Transverse colon (tissue), 4 donors: ENCODE measurements at regions not wholly inside any gene's neighbourhood (a gene's known extent, or its start where the extent isn't known, plus 50 kb on each side); places are given as distances from the start of the nearest gene placed in this dataset.

Source experiments
- CTCF ChIP-seq, 5 experiments: fragments of 200-600 bp in 3 of 5; fragments of 450-650 bp in 2 of 5; sonication (generic) in 3 of 5; IDR thresholded peaks; 1 replicate in 2 of 5; 2 replicates in 3 of 5; pipeline ENCODE4 v1.5.1; 2016 to 2017; ENCODE audit warnings: antibody characterized with exemption in 5 of 5, inconsistent platforms in 3 of 5, mild to moderate bottlenecking in 2 of 5, moderate library complexity in 1 of 5
- EP300 ChIP-seq: sonication (generic); formaldehyde crosslinking; IDR thresholded peaks from one replicate; pipeline ENCODE4 v1.6.1; 2017; ENCODE audit warnings: antibody characterized with exemption, low read depth
- POLR2A ChIP-seq: fragments of 450-650 bp; IDR thresholded peaks from one replicate; pipeline ENCODE4 v1.6.1; 2016; ENCODE audit warnings: antibody characterized with exemption, mild to moderate bottlenecking, moderate library complexity
- POLR2AphosphoS5 ChIP-seq, 3 donors: sonication (generic); formaldehyde crosslinking; IDR thresholded peaks; one replicate each; pipeline ENCODE4 v1.6.1; 2016; ENCODE audit warnings: antibody characterized with exemption in 3 of 3

GRCh38 chr11:111128076-111128870 lies 117.3 kb upstream of the POU2AF2 start:
- no peak for TF ChIP-seq CTCF (IDR thresholded peaks at IDR 0.05)
- TF ChIP-seq POLR2A: no peak
- TF ChIP-seq EP300: no peak
- TF ChIP-seq POLR2AphosphoS5 (IDR thresholded peaks at IDR 0.05): no peak
